ENCODE measurements at regions not wholly inside any gene's neighbourhood (a gene's known extent, or its start where the extent isn't known, plus 50 kb on each side); places are given as distances from the start of the nearest gene placed in this dataset.

GRCh38 chr3:159520638-159521037 is 468.0 kb upstream of the IL12A start:
- no peak for TF ChIP-seq CTCF (IDR thresholded peaks at IDR 0.05)
- no peak for TF ChIP-seq POLR2A (IDR thresholded peaks at IDR 0.05)
